IPS-NIHi7 (cell line): ENCODE measurements at regions not wholly inside any gene's neighbourhood (a gene's known extent, or its start where the extent isn't known, plus 50 kb on each side); places are given as distances from the start of the nearest gene placed in this dataset.

ENCODE experiments used
- DNase-seq: peaks from one replicate; pipeline ENCODE4 v3.0.0; 2012; ENCODE audit warnings: mixed read lengths; ENCODE audit errors: extremely low spot score

DNA sequence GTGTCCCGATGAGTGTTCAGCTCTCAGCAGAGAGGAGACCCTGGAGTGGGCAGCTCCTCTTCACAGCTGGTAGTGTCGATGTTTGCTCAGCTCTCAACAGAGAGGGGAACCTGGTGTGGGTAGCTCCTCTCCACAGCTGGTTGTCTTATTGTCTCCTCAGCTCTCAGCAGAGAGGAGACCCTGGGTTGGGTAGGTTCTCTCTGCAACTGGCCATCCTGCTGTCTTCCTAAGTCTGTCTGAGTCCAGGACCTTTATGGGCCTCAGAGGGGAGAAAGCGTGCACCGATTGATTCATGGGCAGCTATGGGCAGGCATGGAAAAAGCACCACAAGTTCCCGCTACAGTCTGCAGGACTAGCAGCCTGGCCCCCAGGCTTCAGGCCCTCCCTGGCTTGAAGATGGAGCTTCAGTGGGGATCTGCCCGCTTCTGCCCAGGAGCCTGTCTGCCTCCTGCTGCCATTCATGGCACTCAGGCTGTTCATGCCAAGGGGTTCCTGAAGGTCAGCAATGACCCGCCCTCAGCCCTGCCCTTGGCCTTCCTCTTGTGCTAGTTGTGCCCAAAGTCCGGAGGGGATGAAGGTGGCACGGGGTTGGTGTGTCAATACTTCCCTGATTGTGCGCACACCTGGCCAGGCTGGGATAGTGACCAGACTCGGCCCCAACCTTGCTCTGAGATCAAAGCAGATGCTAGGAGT lies 224.2 kb downstream of the KCNC2 start:
- DNase-seq, result no peak

DNA sequence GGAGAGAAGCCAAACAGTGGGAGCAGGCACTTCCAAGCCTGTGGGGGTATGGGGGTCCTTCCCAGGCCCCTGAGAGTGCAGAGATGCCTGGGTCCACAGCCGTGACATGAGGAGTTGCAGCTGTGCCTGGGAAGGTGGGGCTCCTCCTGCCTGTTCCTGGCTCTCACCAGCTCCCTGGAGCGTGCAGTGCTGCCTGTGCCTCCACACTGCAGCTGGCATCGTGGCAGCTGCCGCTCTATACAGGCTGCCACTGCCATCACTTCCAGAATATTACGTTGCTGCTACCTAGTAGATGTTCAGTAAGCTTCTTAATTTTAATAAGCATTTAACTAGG lies 223.7 kb downstream of the KCNC2 start:
- no peak for DNase-seq

DNA sequence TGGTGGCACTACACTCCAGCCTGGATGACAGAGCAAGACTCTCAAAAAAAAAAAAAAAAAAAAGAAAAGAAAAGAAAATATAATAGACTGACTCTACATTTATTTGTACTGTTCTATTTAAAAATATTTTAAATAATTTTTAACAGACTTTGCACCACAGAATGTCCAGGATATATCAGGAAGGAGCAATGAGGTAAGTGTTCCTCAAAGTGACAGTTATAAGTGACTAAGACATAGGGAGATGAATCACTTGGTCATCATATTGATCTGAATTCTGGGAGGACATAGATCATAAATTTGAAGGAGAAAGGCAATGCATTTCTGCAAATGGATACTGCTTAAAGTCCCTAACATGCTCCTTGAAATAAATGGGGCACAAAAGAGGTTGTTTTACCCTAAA lies 221.5 kb downstream of the KCNC2 start:
- no peak for DNase-seq
